A673 (cell line): ENCODE measurements at regions not wholly inside any gene's neighbourhood (a gene's known extent, or its start where the extent isn't known, plus 50 kb on each side); places are given as distances from the start of the nearest gene placed in this dataset.

Source experiments
- EZH2 ChIP-seq: fragments of 200-600 bp; sonication (generic); IDR thresholded peaks from 2 replicates; pipeline ENCODE4 v1.6.1; 2017; ENCODE audit warnings: borderline replicate concordance, low read depth, mild to moderate bottlenecking, mixed read lengths, antibody characterized with exemption, low read length; ENCODE audit not compliant: poor library complexity, severe bottlenecking
- TF ChIP-seq, protein P1 (sequence below): fragments of 300-800, 200-600 bp; sonication (generic); conservative IDR thresholded peaks from 2 replicates; pipeline ENCODE4 v1.5.1; 2017; ENCODE audit warnings: low read depth, mild to moderate bottlenecking, antibody characterized with exemption, low read length, moderate library complexity, mixed read lengths

DNA sequence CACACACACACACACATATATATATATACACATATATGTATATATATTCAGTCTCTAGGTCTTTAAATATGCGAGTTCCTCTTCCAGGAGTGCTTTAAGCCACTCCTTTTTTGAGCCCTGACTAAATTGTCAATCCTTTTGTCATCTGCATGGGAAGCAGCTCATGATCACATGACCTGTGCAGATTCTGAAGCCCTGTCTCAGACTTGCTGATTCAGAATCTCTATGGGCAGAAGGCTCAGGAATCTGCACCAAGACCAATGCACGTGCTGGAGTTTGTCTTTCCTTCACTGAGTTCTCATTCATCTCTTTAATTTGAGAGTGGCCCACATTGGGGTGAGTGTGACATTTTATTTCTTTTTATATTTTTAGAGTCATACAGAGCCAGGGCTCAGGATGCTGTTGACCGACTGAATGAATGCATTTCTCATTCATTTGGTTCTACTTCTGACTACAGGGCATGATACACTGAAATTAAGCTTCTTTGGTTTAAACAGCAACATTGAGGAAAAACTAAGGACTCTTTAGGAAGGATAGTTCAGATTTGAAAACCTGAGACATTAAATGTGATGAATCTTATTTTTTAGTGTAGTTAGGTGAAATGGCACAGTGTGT, 307.5 kb downstream of the EDEM1 start:
- TF ChIP-seq, protein P1, sequence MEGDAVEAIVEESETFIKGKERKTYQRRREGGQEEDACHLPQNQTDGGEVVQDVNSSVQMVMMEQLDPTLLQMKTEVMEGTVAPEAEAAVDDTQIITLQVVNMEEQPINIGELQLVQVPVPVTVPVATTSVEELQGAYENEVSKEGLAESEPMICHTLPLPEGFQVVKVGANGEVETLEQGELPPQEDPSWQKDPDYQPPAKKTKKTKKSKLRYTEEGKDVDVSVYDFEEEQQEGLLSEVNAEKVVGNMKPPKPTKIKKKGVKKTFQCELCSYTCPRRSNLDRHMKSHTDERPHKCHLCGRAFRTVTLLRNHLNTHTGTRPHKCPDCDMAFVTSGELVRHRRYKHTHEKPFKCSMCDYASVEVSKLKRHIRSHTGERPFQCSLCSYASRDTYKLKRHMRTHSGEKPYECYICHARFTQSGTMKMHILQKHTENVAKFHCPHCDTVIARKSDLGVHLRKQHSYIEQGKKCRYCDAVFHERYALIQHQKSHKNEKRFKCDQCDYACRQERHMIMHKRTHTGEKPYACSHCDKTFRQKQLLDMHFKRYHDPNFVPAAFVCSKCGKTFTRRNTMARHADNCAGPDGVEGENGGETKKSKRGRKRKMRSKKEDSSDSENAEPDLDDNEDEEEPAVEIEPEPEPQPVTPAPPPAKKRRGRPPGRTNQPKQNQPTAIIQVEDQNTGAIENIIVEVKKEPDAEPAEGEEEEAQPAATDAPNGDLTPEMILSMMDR: no peak
- no peak for TF ChIP-seq EZH2
